ENCODE measurements at regions not wholly inside any gene's neighbourhood (a gene's known extent, or its start where the extent isn't known, plus 50 kb on each side); places are given as distances from the start of the nearest gene placed in this dataset.

DNA sequence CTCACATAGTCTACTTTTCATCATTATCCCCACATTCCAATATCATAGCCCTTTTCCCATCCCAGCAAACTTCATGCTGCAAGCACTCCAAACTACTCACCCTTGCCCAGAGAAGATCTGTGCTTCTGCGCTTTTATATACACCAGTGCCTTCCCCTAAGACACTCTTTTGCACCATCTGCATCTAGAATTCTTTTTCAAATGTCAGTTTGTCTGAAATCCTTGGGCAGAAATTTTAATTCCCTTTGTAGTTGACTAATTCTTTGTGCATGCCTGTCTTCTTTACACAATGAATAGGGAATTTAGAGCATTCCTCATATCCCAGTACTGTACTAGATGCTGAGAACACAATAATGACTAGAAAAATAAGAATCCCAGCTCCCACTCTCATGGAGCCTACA lies 298.9 kb downstream of the KCNN2 start:
- TF ChIP-seq, protein P1, sequence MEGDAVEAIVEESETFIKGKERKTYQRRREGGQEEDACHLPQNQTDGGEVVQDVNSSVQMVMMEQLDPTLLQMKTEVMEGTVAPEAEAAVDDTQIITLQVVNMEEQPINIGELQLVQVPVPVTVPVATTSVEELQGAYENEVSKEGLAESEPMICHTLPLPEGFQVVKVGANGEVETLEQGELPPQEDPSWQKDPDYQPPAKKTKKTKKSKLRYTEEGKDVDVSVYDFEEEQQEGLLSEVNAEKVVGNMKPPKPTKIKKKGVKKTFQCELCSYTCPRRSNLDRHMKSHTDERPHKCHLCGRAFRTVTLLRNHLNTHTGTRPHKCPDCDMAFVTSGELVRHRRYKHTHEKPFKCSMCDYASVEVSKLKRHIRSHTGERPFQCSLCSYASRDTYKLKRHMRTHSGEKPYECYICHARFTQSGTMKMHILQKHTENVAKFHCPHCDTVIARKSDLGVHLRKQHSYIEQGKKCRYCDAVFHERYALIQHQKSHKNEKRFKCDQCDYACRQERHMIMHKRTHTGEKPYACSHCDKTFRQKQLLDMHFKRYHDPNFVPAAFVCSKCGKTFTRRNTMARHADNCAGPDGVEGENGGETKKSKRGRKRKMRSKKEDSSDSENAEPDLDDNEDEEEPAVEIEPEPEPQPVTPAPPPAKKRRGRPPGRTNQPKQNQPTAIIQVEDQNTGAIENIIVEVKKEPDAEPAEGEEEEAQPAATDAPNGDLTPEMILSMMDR (conservative IDR thresholded peaks at IDR 0.05 in 1 of 2, IDR thresholded peaks at IDR 0.05 in 1 of 2; ENCODE audit: low read depth in 1 of 2, low read length in 2 of 2): no peak
- TF ChIP-seq EZH2 (IDR thresholded peaks at IDR 0.05; ENCODE audit: low read length, missing control alignments): no peak

Measured in fibroblast of lung (primary cell).